ENCODE measurements at regions not wholly inside any gene's neighbourhood (a gene's known extent, or its start where the extent isn't known, plus 50 kb on each side); places are given as distances from the start of the nearest gene placed in this dataset.
"Not testable (repeated sequence)": the region's sequence is repeated elsewhere in the genome, so short reads cannot be mapped to it uniquely, and the experiment has no call there.

DNA sequence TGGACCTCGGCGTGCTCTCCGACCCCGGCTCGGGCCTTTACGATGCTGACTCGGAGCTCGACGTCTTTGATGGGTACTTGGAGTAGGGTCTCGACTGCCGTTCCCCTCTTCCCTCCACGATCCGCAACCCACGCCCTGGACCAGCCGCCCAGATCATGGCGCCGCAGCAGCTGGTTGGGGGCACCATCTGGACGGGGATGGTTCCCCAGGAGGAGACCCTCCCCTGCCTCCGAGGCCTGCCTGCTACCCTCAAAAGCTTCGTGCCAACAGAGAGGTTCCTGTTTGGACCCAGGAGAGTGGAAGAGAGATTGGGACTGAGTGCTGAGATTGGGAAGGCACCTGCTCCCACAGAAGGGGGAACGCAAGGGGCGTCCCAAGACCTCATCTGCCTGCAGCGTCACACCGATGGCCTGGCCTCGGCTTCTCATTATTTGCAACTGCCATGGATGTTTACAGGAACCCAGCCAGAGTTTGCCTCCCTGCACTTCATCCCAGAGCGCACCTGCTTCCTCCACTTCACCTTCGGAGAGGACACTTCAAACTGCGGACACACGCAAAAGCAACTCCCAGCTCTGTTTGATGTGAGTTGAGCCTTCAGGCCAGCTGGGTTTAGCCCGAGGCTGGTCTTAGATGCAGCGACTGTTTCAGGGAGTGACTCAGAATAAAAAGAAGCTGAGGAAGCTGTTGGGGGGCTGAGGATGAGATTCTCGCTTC lies 58.9 kb downstream of the GOLGA6L7 start:
- peak; percentile 58 for DNase-seq

GRCh38 chr15:28788649-28789400 lies 59.6 kb downstream of the GOLGA6L7 start:
- not testable (repeated sequence) for DNase-seq

DNA sequence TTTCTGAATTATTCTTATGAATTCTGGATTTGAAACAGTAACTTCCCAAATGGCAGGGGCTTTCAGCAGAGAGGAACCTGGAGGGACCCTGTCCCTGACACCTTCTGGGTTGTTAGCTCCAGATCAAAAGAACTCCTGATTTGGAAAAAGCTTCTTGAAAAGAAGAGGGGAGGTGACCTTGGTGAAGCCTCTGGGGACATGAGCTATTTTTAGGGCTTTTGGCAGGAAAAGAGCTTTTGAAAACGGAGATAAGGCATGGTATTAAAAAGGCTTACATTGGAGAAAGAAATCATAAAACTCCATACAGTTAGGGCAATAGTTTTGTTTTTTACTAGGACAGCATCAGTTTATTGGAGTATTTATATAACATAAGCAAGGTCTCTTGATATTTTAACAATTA lies 60.3 kb downstream of the GOLGA6L7 start:
- not testable (repeated sequence) for DNase-seq

- DNase-seq, result no peak
These were observed 61.9 kb downstream of the GOLGA6L7 start for GRCh38 chr15:28786521-28786920.

- not testable (repeated sequence) for DNase-seq
These were observed 63.9 kb downstream of the GOLGA6L7 start for GRCh38 chr15:28784347-28785163.

DNA sequence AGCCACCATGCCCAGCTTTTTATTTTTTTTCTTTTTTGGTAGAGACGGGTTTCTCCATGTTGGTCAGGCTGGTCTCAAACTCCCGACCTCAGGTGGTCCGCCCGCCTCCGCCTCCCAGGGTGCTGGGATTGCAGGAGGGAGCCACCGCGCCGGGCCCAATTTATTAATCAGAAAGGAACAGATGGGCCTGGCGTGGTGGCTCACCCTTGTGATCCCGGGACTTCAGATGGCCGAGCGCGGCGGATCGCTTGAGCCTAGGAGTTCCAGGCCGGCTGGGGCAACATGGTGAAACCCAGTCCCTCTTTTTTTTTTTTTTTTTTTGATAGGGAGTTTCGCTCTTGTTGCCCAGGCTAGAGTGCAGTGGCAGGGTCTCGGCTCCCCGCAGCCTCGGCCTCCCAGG lies 64.6 kb downstream of the GOLGA6L7 start:
- no peak for DNase-seq

GRCh38 chr15:28783466-28783865 lies 65.0 kb downstream of the GOLGA6L7 start:
- DNase-seq, result no peak

- not testable (repeated sequence) for DNase-seq
These were observed 66.2 kb upstream of the GOLGA8M start for GRCh38 chr15:28778397-28778796.

- not testable (repeated sequence) for DNase-seq
These were observed 60.6 kb upstream of the GOLGA8M start for GRCh38 chr15:28772857-28773256.
